ENCODE measurements at regions not wholly inside any gene's neighbourhood (a gene's known extent, or its start where the extent isn't known, plus 50 kb on each side); places are given as distances from the start of the nearest gene placed in this dataset.

GRCh38 chr14:86897704-86898513 lies 1095.1 kb downstream of the GALC start:
- no peak for DNase-seq (ENCODE audit: low spot score)

GRCh38 chr14:86897224-86897623 lies 1095.8 kb downstream of the GALC start:
- DNase-seq (ENCODE audit: low spot score) = no peak

DNA sequence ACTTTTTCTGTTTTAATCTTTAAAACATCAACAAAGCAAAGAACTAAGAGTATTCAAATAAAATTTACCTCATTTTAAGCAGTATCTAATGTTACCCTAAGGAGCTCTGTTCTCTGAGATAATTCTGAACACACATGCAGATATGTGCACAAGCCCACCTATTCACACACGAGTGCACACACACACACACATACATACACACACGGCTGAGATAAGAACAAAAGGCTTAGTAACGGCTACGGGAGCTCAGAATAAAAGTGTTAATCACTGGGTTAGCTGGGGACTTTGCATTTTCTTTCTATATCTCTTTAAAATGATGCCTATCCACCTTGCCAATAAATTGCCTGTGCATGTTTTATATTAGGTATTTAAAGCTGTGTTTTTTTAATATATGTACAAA lies 1096.3 kb downstream of the GALC start:
- DNase-seq (ENCODE audit: low spot score) = no peak

DNA sequence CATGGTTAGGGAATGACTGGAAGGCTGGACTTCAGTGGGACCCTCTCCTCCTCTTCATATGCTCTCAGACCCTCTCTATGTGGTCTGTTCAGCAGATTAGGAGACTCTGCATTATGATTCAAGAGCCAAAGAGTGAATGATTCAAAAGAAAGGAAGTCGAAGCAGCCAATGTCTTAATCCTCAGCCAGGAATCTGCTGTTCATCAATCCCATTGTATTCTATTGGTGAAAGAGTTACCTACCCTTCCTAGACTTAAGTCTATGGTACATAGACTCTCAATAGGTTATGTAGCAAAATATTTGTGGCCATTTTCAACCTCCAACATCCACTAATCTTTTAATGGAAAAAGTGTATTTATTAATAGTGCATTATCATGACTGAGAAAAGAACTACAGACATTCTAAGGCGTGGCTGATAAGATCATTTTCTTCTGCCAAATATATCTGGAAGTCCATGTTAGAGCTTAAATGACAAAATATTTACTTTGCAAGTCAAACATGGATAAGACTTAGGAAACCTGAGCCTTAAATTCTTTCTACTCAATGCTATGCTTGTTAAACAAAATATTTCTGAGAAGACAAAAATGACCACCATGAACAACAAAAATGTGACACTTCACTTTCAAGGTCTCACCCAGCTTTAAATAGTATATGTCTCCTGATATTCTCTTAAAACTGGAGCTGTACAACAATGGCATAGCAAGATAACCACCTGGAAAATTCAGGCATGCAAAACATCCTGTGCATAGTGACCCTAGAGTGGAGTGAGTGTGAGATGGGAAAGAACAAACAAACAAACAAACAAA lies 1100.6 kb downstream of the GALC start:
- DNase-seq (ENCODE audit: low spot score) = no peak

- DNase-seq (ENCODE audit: low spot score) = no peak
These were observed 1107.7 kb downstream of the GALC start for GRCh38 chr14:86885280-86885679.

DNA sequence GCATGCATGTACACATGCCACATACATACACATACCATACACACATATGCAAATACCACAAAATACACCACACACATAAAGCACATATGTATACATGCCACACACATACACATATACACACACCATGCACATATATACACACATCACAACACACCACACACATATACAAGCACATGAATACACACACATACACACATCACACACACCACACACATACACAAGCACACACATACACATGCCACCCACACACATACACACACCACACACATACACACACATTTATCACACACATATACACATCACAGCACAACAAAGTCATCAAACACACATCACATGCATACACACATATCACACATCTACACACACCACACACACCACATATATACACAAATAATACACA lies 1108.5 kb downstream of the GALC start:
- DNase-seq (ENCODE audit: low spot score) = no peak

- no peak for DNase-seq (ENCODE audit: low spot score)
These were observed 1110.2 kb downstream of the GALC start for GRCh38 chr14:86882818-86883217.

GRCh38 chr14:86865934-86866333 lies 1127.0 kb downstream of the GALC start:
- DNase-seq (ENCODE audit: low spot score) = no peak

- no peak for DNase-seq (ENCODE audit: low spot score)
These were observed 1134.4 kb downstream of the GALC start for GRCh38 chr14:86858591-86858990.

GRCh38 chr14:86858031-86858430 lies 1135.0 kb downstream of the GALC start:
- no peak for DNase-seq (ENCODE audit: low spot score)

GRCh38 chr14:86852530-86852929 lies 1140.5 kb downstream of the GALC start:
- no peak for DNase-seq (ENCODE audit: low spot score)

GRCh38 chr14:86847140-86847539 lies 1145.8 kb downstream of the GALC start:
- no peak for DNase-seq (ENCODE audit: low spot score)

- DNase-seq (ENCODE audit: low spot score) = peak; percentile 29
These were observed 1154.6 kb downstream of the GALC start for GRCh38 chr14:86838363-86838762.

- no peak for DNase-seq (ENCODE audit: low spot score)
These were observed 1166.3 kb downstream of the GALC start for GRCh38 chr14:86826661-86827060.

GRCh38 chr14:86824167-86824566 lies 1168.8 kb downstream of the GALC start:
- no peak for DNase-seq (ENCODE audit: low spot score)

- no peak for DNase-seq (ENCODE audit: low spot score)
These were observed 1169.4 kb downstream of the GALC start for GRCh38 chr14:86823581-86823980.

DNA sequence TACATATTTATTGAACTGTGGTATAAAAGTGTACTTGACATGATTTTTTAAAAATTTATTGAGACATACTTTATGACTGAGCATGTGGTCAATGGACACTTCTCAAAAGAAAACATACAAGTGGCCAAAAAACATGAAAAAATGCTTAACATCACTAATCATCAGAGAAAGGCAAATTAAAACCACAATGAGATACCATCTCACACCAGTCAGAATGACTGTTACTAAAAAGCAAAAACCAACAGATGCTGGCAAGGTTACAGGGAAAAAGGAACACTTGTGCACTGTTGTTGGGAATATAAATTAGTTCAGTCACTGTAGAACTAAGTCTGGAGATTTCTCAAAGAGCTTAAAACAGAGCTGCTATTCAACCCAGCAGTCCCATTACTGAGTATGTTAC lies 1177.6 kb downstream of the GALC start:
- no peak for DNase-seq (ENCODE audit: low spot score)

DNA sequence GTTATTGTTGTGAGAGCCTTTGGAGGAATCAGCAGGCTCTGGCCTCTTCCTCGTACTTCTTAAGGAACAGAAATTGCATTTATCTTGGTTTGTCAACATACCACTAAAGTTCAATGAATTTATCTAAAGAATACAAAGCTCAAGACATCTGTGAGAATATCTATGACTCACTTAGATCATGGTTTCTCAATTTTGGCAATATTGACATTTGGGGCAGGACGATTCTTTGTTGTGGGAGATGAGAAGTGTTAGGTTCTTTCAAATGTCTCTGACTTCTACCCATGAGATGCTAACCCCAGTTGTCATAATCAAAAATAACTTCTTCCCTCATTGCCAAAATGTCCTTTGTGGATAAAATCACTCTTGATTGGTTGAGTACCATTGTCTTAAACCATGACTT lies 1190.3 kb downstream of the GALC start:
- no peak for DNase-seq (ENCODE audit: low spot score)

GRCh38 chr14:86799244-86799647 lies 1193.7 kb downstream of the GALC start:
- DNase-seq (ENCODE audit: low spot score) = no peak

- no peak for DNase-seq (ENCODE audit: low spot score)
These were observed 1194.7 kb downstream of the GALC start for GRCh38 chr14:86798330-86798729.

- no peak for DNase-seq (ENCODE audit: low spot score)
These were observed 1196.0 kb downstream of the GALC start for GRCh38 chr14:86797075-86797351.

DNA sequence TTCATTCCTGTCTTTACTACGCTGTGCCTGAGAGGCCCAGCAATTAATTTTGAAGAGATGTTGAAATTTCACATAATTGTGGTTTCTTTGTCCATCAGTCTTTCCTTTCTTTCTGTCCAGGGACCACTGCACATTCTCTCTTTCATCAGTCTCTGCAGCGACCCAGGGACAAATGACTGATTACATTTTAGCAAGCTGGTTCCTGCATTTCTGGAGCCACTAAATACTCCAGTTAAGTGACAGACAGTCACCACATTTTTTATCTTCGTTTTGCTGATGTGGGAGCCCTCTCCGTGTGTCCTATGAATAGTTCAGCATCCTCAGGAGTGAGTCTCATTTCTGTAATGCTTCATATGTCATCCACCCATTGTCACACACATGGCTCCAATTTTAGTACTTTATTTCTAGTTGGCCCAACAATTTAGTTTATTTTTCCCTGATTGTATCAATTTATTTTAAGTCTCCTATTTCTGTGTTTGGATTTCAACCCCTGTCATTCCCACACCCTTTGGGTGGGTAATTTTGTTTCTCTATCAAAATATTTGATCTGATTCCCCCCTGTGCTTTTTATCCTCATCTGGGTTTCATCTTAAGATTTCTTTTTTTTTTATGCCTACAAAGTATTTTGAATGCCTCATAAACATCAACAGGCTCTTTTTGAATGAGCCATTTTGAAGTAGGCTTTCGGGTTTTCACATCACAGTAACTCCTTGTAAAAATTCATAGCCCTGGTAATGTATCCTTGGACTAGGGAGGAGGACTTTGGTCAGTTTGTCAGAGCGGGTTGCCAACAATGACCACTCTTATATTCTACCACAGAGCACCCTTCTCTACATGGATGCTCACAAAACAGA lies 1196.5 kb downstream of the GALC start:
- no peak for DNase-seq (ENCODE audit: low spot score)

DNA sequence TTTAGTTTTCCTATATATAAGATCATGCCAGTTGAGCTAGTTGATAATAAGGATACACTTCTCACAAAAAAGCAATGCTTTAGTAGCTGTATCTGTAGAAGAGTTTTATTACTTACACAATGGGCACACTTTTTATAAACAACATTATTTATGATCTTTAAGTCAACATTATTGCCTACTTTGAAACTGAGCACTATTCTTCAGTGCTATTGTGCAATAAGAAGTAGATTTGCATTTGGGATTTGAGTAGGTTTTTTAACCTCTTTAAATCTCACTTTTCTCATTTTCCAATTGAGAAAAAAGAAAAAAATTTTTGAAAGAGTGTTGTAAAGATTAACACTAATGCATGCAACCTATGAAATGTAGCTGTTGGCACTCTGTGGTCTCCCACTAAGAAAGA lies 1198.3 kb downstream of the GALC start:
- DNase-seq (ENCODE audit: low spot score) = no peak
